GM18909 (cell line): ENCODE measurements at regions not wholly inside any gene's neighbourhood (a gene's known extent, or its start where the extent isn't known, plus 50 kb on each side); places are given as distances from the start of the nearest gene placed in this dataset.

Experiments
- ATAC-seq: cut with Tn5 transposase; IDR thresholded peaks from one replicate; pipeline ENCODE4 v1.9.1; 2021; ENCODE audit warnings: mild to moderate bottlenecking; ENCODE audit not compliant: unreplicated experiment, poor library complexity

GRCh38 chr14:101198398-101199027, 295.0 kb upstream of the RTL1 start:
- no peak for ATAC-seq

DNA sequence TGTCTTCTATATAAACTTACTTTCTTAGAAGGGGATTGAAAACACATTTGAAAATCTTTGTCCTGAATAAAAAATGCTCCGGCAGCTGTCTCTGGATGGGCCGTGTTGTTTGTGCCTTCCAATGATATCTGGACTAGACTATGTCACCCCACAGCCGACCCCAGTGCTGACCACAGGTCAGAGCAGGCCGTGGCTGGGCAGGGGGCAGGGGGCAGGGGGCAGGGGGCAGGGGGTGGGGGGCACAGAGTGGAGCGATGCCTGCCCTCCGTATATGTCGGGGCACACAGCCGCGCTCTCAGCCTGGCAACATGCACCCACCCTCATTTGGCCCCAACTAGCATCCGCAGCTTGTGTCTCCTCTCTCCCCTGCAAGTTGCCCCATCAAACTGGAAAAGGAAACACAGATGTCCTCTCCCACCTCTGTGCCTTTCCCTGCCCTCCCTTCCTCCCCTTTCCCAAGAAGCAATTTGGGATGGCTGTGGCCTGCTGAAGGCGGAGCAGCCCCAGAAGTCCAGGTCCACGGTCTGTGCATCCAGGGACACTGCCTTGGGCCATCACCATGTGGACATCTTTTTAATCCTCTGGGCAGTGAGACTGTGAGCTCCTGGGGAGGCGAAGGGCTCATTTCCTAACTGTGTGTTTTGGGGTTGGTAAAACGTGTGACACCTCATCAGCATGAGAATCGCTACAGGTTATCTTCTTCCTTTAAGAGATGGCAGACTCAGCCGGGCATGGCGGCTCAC, 295.7 kb upstream of the RTL1 start:
- ATAC-seq: no peak

DNA sequence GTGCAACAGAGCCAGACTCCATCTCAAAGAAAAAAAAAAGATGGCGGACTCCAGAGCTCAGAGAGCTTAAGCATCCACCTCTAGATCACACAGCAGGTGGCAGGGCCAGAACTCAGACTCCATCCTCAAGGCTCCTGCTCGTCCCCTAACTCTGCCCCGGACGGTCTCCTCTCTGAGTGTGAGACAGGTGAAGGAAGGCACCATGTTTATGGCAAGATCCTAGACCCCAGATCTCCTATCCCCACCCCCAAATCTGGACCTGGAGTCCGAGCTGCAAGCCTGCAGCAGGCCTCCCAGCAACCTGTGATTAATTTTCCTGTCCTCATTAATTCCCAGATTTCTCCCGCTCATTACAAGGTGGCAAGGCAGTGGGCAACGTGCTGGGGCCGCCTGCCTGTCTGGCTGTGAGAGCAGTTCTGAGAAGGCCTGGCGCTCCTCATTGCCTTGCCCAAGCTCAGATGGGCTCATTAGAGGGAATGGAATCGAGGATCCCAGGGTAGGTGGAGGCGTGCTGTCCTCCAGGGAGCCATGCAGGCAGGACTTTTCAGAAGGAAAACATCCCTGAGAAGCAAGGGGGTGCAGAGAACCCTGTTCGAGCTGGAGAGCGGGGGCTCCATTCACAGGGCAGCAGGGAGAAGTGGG, 296.6 kb upstream of the RTL1 start:
- ATAC-seq: no peak

DNA sequence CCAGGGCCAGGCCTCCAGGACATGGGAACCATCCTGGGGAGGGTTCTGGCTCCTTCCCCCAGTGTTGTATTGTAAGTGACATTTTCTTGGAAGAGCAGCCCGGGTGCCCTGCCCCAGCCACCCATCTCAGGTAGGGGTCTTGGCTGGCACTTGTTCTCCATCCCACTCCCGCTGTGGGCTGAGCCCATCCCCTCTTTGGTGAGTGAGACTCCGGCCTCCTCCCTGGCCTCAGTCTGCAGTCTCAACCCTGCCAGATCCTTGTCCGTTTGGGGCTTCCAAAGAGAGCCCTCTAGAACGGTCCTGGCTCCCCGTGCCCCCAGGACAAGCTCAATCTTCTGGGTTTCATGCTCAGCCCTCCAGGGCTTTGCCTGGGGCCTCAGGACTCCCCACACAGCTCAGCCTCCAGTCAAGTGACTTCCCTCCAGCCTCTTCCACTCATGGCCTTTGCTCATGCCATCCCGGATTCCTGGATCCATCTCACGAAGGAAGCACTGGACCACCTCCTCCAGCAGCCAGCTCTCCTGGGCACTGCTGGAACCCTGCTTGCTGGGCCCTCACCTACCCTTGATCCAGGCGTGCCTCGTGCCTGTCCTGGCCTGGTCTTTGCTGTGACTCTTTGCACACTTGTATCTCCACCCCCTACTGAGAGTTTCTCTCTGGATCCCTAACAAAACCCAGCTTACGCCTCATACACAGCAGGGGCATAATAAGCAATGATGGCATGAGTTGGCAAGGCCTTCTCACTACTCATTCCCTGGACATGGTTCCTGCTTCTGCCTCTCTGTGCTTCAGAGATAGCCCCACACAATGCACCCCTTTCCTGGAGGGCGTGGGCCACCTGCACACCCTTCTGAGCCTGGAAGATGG, 297.4 kb upstream of the RTL1 start:
- ATAC-seq: no peak

DNA sequence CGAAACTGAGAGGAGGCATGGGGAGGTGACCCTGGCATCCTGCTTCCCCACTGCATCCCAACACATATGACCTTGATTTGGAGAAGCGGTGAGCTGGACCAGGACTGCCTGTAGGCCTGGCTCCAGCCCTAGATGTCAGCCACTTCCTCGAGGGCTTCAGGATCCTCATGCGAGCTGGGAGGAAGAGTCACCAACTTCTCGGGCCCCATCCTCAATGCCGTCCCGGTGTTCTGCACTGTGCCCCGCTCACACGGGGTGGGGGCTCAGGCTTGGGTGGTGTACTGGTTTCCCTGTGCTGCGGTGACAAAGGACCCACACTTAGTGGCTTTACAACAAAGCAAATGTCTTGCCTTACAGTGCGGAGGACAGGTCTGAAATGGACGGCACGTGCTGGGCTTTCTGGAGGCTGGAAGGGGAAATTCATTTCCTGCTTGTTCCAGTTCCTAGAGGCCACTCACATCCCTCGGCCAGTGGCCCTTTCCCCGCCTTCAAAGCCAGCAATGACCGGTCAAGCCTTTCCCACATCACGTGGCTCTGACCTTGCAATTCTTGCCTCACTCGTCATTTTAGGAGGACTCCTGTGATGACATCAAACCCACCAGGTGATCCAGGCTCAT, 298.1 kb upstream of the RTL1 start:
- no peak for ATAC-seq

DNA sequence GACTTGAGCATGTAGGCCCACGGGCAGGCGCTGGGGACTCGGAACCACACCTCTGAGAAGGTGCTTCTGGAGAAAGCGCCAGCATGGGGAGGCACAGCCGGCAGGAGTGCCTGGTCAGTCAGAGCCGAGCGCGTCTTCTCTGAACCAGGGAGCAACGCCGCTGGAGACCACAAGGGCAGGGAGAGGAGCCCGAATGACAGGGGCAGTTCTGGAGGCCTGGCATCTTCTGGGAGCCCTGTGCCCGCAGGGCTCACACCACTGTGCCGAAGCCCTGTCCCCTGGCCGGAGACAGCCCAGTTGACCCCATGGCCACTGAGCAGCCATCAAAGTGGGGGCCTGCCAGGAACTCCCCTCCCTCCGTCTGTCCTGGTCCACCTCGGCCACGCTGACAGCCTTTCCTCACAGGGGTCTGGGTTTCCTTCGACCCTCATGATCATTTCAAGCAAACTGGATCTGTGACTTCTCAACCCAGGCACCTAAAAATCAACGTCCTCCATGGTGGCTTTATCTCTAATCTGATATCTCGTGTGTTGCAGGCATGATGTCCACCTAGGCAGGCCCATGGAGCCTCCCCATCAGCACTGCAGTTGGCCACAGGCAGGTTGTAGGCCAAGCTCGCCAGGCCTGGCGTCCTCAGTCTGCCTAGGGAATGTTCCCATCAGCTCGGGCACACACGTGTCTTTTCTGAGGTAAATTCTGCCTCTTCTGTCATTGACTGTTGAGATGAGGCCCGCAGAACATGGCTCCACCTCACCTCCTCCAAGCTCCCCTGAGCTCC, 299.3 kb upstream of the RTL1 start:
- ATAC-seq: no peak

DNA sequence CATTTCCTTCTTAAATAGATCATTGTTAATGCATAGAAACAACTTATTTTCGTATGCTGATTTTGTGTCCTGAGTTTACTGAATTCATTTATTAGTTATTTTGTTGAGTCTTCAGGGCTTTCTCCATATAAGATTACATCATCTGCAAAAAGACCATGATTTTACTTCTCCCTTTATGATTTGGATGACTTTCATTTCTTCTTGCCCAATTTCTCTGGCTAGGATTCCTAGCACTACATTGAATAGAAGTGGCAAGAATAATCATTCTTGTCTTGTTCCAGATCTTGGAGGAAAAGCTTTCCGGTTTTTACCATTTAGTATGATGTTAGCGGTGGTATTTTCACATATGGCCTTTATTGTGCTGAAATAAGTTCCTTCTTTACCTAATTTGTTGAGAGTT, 303.0 kb upstream of the RTL1 start:
- ATAC-seq: no peak

GRCh38 chr14:101207041-101207440, 303.5 kb upstream of the RTL1 start:
- no peak for ATAC-seq

DNA sequence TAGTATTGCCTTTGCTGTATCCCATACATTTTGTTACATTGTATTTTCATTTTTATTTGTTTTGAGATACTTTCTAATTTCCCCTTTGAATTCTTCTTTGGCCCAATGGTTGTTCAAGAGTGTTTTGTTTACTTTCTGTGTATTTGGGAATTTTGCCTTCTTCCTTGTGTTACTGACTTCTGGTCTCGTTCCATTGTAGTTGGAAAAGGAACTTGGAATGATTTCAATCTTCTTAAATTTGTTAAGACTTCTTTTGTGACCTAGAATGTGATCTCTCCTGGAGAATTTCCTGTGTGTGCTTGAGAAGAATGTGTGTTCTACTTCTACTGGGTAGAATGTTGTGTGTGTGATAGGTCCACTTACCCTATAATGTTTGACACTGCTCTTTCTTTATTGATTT, 304.4 kb upstream of the RTL1 start:
- no peak for ATAC-seq

GRCh38 chr14:101209594-101209993, 306.1 kb upstream of the RTL1 start:
- no peak for ATAC-seq

GRCh38 chr14:101215266-101215665, 311.7 kb upstream of the RTL1 start:
- ATAC-seq: no peak

DNA sequence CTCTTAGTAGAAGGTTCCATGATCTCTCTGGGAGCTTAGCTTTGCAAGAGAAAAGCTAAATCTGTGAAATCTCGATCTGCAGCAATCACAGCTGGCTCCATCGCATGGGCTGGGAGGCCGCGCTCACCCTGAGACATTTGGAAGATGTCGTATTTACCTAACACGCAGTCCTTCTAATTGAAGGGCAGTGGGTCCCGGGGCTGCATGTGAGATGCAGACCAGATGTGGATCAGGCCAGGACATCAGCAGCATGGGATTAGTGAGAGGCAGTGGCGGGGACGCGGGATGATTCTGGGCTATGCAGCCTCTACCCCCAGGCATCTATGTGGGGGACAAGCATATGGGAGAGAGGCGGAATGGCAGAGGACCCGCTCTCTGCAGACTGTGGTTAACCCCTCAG, 312.4 kb upstream of the RTL1 start:
- no peak for ATAC-seq

DNA sequence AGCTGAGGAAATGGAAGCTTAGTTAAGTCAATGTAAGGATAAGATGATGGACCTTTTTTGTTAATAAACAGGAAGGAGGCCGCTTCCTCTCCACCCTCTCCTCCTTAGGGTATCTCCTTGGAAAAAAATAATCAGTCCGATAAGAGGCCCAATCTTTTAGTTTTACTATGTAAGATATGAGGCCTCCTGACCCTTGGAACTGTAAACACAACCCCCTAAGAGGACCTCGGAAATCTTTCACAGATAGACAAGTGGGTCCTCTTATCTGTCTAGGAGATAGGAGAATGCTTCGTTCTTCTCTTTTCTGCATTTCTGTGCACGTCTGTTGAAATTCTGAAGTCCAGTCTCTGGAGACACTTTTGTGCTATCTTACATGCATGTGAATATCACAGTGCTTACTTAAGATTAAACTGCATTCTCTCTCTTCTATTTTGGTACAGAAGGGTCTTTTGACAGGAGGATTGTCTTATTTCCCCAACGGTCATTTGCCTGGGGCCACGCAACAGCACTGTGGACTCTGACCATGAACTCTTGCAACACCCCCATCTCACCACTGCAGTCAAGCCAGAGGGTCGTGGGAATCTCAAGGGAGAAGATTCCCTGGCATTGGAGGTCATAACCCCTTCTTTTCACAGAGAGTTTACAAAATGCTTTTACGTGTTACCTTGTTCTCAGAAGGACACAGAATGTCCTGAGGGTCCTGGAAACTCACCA, 313.0 kb upstream of the RTL1 start:
- no peak for ATAC-seq

- no peak for ATAC-seq
Observed at GRCh38 chr14:101217080-101217463, 313.6 kb upstream of the RTL1 start.

DNA sequence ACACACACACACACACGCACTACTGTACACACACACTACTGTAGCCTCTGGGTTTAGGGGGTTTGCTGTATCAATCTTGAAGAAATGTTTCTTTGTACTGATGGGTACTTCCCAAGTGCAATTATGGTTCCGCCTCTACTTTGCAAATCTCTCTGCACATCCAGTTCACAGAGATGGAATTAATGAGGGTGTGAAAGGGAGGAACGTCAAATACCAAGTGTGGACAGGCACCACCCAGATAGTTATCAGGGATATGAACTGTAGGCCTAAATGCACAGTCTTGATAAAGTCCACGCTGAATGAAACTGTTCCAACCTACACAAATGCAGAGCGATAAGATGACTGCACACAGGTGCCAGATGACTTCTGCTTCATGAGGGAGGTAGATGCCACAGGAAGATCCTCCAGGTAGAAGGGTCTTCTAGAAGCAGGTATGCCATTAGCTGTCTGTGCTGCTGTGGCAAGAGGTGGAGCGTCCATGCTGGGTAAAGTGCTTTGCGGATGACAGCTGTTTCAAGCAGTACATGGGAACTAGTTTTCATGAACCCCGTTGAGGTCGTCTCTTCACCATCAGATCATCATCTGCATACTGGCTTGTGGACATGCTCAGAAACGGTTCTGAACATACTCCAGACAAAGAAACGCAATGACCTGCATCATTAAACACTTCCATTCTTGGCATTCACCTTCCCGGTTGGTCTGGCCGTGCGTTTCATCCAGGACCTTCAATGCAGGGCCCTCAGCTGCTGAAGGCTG, 314.3 kb upstream of the RTL1 start:
- ATAC-seq: no peak

DNA sequence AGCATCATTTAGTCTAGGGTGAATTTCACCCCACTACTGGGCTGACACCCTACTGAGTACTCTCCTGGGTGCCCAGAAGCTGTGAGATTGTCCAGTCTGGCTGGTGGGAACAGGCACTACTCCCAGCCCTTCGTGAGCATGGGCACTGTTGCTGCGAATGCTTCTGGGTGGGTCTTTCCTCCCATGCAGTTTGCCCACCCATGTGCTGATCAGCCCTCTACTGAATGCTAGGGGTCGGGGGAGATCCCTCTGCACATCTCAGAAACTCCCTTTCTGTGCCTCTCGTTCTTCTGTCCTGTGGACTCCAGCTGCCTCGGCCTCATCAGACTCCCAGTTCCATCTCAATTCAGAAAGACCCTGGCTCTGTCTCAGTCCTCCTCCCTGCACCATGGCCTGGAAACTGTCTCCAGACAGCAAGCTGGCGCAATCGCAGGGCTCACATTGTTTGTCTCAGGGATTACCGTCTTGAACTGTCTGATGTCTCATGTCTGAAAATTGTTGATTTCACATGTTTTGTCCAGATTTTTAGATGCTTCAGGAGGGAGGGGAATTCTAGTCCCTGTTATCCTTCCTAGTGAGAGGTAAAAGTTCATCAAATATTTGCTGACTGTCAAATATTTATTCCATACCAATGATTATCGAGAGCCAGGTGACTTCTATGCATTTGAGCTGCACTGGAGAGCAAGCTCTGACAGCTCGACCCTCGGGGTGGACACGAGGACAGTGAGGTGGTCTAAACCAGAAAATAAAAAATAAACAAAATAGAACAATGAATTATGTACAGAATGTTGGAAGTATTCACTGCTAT, 316.6 kb upstream of the RTL1 start:
- no peak for ATAC-seq

GRCh38 chr14:101220921-101221510, 317.5 kb upstream of the RTL1 start:
- ATAC-seq: no peak
